GM21526 (cell line): ENCODE measurements at regions not wholly inside any gene's neighbourhood (a gene's known extent, or its start where the extent isn't known, plus 50 kb on each side); places are given as distances from the start of the nearest gene placed in this dataset.

Experiments
- ATAC-seq: cut with Tn5 transposase; IDR thresholded peaks from one replicate; pipeline ENCODE4 v1.9.1; 2021; ENCODE audit warnings: moderate library complexity; ENCODE audit not compliant: unreplicated experiment, low FRiP score

DNA sequence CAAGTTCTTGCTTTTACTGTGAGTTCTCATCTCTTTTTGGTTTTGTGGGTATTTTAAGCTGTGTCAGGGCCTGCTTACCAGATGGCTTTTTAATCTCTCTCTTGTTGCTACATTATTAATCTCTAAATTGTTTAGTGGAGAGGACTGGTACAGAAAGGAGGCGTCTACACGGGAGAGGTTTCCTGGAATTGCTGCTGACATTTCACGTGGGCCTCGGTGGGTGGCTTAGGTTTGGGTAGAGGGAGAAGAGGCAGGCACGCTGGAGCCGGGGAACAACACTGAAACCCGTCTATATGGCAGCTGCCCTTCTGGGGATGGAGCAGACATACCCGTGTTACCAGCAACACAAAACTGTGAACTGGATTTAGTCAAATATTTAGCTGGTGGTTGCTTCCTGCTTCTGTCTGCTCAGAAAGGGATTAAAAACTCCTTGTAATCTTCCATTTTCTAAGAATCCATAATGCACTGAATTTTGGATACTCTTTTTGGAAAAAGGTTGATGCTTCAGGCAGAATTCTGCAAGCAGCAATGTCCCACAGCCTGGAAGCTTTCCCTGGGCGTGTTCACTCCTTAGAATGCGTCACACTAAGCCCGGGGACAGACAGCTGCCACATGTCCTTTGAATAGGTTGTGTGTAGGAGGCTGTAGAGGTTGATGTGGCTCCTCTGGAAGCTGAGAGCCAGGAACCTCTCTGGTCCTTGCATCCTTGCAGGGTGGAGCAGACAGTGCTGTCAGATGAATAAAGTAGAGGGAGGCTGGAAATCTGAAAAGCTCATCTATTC, 199.8 kb upstream of the GATB start:
- no peak for ATAC-seq

DNA sequence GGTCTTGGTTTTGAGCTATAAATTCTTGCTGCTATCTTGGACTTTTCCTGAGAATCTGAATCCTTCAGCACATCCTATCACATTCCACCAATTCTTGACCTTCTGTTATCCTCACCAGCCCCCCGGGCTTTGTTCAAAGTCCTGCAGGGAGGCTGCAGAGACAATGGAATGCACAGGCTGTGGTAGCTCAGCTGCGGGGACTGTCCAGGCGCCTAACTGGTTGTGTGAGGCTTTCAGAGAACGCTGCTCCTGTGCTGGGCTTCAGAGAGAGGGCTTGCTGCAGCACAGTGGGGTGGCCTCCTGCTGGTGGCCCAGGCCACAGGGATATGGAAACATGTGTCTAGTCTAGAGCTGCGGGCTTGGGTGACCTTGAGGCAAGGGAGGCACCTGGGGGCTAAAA, 196.3 kb upstream of the GATB start:
- ATAC-seq, result no peak

DNA sequence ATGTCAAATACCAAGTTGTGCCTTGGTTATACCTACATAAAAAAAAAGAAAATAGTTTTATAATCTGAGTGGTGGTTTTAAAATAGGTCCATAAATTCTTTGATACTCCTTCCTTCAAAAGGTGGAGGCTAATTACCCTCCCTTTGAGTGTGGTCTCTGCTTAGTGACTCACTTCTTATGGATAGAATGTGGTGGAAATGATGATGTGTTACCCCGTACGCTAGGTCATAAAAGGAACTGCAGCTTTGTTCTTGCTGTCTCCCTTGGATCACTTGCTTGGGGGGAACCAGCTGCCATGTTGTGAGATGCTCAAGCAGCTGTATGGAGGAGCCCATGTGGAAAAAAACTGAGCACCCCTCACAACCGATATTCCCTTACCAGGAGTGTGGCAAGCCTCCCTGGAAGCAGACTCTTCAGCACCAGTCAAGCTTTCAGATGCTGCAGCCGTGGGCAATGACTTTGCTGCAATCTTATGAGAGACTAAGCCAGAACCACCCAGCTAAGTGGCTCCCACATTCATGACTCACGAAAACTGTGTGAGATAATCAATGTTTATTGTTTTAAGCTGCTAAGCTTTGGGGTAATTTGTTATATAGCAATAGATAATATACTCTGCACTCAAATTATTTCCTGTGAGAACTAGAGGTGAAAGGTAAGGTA, 195.0 kb upstream of the GATB start:
- no peak for ATAC-seq

DNA sequence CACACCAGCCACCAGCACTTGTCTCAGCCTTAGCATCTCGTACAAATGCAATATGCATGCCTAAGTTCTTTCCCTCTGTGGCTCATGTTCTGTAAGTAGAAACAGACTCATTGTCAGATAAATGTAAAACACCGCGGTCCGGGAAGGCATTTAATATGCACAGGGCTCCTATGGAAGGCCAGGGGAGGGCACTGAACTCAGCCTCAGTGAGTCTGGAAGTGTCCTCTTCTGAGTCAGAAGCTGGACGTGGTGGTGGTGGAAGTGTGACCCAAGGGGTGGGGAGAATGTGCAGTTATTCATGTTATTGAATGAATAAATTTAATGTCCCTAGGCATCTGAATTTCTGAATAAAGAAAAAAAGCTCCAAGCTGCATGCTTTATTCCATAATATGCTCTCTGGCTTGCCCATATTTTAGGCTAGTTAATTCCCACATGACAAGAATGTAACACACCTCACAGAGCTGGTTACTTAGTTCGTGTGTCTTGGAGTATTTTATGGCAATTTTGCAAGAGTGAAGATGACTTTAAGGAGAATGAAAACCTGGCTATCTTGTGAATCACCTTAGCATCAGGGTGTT, 193.1 kb upstream of the GATB start:
- no peak for ATAC-seq

DNA sequence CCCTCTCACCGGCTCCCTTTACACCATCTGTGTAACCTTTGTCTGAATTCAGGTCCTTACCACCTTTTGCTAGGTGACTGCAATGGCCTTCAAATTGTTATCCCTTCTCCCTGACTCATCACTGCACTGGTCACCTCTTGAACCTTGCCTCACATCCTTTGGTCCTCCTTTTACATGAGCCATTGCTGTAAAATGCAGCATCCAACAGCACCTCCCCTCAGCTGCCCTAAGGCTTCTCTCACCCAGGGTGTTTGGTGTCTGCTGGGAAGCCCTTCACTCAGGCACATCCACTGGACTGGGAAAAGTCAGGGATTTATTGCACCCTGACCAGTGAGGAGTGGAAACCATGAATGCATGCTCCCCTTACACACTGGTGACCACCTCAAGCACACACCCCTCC, 192.5 kb upstream of the GATB start:
- no peak for ATAC-seq

DNA sequence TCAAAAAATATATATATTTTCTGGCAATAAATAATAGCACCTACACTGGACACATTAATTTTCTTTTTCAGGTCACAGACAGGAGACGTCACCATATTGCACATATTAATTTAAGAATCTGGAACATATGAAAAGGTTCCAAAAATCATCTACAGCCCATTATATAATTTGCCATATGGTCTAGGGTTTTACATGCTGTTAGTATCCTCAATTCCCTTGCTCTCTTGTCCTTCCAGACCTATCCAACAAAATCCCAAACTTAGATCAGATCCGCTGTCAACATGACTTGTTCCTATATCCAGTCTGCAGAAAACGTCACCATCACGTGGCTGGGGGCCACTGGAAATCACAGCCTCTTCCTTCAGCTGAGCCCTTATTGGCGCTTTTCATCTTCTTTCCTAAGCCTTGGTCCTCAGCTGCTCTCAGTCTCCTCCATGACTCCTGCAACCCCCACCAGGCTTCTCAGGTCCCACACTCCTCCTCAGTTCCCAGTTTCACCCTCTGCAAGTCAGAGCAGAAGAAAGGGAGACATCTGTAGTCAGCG, 192.0 kb upstream of the GATB start:
- no peak for ATAC-seq

DNA sequence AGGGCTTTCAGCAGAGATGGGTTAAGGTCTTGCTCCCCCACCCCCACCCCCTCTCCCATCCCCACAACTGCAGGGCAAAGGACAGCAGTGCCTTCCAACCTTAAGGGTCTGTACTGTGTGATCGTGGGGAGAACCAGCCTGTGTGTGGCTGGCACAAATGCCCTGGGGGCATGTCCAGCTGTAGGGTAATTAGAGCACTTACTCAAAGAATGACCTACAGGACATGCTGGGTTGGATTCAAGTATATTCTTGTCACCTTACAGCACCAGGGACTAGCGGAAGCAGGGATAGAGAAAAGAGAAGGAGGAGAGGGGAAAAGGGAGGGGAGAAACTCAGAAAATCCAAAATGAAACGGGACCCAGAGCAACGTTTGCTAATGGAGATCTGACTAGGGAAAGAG, 191.3 kb upstream of the GATB start:
- ATAC-seq, result no peak

DNA sequence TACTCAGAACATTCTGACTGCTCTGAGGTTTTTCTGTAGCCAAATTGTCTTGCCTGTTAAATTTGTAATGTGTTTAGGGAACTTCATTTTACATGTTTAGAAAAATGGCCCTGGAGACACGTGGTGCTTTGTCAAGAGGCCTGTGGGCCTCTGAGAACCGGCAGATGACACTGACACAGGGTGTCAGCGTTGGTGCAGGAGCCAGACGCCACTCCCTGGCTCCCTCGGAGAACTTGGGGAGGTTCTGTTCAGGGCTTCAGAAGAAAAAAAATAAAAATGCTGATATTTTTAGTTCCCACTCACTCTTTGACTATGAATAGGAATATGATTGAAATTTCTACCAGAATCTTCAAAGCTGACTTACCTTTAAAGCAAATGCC, 190.9 kb upstream of the GATB start:
- ATAC-seq, result no peak

DNA sequence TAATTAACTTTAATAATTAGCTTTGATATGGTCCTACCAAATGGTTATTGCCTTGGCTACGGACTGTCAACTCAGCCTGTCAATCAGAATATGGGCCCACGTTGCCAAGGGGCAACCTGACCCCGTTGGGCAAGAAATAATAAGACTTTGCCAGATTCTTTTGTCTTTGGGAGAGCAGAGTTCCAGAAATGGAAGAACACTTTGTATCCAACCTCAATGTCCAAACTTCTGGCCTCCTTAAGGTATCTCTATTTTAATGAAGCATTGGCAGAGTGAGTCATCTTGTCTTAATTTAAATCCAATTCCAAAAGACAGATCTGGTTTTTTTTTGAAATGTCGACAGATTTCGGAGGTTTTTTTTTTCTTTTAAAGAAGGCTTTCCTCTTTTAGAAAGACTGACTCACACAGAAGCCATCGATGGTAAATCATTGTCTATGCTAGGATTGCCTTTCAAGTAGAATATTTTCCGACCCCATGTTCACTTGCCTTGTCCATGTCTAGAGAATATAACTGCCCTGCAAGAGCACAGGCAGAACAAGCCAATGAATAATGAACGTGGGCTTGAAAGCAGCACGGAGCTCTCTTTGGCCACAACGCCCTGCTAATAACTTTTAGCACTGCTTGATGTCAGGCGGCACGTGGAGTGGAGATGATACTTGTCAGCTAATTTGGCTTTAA, 190.3 kb upstream of the GATB start:
- ATAC-seq, result no peak

DNA sequence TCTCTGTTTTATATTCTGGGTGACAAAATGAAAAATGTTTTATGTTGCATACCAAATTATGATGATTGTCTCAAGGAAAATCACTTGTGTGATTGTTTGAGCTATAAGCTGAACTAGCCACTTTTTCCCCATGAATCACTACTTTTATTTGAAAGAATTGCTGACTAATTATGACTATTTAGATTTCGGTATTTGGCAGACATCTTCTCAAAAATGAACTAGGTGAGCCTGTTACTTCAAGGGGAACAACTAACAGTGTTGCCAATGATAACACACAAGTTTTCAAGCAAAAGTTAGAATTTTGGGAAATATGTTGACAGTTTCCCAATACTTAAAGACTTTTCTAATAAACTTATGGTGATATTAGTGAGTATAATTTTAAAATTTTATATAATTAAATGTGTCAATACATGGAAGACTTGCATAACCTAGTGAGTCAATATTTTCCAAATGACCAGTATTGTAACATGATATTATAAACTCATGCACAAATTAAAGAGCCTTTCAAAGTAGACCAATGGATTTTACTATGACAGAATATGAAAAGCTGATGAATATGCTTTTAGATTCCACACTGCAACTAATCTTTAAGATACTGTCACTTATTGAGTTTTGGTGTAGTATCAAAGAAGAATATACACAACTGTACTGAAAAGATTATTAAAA, 187.7 kb upstream of the GATB start:
- no peak for ATAC-seq

DNA sequence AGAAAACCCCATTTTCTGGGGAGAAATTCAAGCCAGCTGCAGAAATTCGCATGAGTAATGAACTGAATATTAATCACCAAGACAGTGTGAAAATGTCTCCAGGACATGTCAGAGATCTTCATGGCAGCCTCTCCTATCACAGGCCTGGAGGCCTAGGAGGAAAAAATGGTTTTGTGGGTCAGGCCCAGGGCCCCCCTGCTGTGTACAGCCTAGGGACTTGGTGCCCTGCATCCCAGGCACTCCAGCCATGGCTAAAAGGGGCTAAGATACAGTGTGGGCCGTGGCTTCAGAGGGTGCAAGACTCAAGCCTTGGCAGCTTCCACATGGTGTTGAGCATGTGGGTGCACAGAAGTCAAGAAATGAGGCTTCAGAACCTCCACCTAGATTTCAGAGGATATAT, 185.9 kb upstream of the GATB start:
- ATAC-seq, result no peak

DNA sequence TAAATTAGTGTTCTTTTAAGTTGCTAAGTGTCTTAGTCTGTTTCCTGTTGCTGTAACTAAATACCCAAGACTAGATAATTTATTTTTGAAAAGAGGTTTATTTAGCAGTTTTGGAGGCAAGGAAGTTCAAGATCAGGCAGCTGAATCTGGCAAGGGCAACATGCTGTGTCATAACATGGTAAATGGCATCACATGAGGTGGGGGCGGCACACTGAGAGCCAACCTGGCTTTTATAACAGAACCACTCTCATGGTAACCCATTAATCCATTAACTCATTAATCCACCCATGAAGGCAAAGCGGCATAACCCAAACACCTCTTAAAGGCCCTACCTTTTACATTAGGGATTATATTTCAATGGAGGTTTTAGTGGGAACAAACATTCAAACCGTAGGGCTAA, 182.2 kb upstream of the GATB start:
- ATAC-seq, result no peak

DNA sequence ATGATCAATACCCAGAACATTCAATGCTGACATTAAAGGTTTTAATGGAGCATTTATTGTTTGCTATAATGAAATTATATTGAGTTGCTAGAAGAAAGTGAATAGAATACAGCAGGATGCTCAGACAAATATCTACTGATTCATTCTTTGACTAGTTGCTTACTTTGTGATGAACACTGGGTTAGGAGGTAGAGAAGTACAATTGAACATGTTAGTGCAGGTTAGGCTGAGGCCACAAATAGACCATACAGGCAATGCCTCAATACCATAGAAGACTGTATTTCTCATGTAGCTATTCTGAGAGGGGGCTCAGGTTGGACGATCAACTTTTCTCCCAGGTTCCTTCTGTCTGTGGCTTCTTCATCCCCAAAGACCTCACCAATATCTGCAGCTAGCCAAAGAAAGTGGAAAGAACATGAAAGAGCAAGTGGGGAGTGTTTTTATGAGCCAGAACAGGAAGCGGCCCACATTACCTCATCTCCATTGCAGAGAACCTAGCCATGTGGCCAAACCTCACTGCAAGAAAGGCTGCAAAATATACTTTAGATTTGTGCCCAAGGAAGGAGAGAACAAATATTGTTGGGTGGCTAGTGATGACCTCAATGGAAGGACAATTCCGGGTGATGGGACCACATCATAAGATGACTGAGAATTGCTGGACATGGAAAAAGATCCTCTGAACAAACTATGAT, 180.3 kb upstream of the GATB start:
- ATAC-seq, result no peak

DNA sequence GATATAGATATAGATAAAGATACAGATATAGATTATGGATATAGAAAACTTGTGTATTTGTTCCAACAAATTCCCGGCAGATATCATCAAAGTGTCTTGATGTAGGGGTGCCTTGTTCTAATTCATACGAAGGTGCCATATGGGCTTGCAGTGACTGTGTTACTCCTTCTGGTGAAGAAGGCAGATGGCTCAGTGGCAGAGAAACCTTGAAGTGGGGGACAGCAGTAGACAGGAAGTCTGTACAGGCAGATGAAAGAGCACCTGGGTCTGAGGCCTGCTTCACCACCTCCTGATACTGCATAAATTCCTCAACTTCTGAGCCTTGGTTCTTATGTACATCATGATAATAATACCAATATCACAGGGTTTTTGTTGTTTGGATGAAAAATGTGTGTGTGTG, 179.5 kb upstream of the GATB start:
- no peak for ATAC-seq

DNA sequence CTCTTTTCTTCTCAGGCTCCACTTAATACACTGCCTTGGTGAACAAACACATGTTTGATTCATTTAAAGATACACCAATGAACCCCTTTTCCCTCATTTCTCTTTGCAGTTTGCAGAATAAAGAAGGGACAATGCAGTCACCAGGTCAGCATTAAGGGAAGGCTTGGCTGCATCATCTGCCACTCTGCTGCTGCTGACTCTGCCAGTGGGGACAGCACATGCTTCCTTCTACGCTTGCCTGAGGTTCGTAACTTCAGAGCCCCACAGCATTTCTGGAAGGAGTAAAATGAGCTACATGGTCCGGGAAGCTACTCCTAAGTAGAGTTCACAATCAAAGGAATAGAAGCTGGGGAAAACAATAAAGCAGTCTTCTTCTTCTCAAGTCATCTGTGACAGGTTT, 178.9 kb upstream of the GATB start:
- no peak for ATAC-seq

DNA sequence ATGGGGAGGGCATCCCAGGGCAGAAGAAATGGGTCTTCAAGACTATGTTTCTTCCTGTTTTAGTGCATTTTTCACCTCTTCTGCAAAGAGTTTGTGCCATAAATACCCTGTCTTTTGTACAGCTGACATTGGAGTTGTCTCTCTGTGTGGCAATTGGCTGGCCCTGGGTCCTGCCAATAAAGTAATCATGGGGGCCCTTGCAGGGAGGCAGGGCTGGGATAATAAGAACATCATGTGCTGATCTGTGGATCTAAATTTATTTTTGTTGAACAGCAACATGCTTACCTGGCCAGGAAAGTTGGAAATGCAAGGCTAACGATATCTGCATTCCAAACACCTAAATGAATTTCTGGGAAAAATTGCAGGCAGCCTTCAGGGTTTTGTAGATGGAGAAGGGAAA, 174.6 kb upstream of the GATB start:
- ATAC-seq, result no peak

DNA sequence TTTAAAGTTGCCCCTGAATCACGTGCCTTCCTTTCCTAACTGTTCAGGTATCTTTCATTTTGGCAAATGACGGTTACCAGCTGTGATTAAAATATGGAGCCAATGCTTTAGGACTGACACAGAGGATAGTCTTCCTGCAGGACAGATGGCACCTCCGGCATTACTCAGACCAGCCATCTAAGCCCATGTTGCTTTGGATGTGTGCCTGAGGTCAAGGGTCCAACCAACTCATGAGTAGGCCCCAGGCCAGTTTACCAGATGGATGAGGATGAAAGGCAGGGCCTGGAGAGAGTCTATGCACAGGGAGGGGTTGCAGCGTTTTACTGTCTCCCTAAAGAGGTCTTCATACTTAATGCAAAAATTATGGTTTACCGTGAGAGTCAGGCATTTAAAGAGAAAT, 174.0 kb upstream of the GATB start:
- ATAC-seq, result no peak

DNA sequence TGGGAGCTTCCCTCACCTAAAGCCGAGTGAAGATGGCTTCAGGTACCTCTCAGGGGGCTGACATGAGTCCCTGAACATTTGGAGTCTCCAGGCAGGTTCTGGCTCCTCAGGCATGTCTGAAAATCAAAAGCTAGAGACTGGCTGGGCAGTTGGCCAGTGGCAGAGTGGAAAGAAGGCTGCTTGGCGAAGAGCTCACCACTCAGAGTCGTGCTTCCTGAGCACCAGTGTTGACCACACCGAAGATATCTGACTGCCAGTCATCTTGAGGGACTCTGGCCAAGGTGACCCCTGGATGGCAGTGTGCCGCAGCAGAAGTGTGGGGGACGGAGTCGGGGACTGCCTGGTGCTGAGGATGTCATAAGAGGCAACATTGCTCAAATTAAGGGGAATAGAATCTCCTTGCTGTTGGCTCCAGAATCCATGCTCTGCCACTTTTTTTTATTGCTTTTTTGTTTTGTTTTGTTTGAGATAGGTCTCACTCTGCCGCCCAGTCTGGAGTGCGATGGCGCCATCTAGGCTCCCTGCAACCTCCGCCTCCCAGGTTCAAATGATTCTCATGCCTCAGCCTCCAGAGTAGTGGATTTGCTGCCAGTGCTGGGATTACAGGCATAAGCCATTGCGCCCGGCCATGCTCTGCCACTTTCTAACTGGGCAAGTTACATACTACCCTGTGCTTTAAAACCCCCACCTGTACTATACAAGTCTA, 172.5 kb upstream of the GATB start:
- ATAC-seq, result no peak

DNA sequence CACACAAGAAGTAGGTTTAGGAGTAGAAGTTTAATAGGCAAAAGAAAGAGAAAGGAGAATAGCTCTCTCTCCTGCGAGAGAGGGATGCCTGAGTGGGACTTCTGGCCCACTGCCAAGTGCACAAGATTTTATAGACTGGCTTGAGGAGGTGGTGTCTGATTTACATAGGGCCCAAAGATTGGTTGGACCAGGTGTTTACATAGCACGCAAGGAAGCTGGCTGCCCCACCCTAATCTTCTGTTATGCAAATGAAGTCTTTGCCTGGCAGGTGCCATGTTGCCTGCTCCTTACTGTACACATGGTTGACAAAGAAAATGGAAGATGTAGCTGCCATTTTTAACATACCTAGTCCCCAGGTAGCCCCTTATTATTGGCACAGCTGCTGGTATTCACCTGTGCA, 170.8 kb upstream of the GATB start:
- no peak for ATAC-seq

DNA sequence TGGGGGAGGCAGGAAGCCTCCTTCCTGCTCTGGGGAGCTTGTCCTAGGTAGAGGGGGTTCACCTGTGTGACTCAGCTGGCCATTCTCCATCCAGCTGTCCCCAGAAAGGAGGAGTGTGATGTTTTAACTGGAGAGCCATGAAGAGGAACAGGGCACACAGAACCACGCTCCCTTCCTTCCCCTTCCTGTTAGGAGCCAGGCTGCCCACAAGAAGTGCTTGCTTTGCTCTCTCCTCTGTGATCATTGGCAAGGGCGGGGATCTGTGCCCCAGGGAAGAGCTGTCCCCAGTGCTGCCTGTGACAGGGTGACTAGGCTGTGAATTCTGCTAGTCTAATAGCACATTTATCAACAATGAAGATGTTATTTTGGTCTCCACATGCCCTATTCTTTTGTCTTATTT, 169.6 kb upstream of the GATB start:
- no peak for ATAC-seq
